ENCODE measurements at regions not wholly inside any gene's neighbourhood (a gene's known extent, or its start where the extent isn't known, plus 50 kb on each side); places are given as distances from the start of the nearest gene placed in this dataset.
A peak's percentile ranks its signal among the peaks of the same experiment; 100 is the strongest.

GRCh38 chr9:7273575-7273974, 515.8 kb downstream of the KDM4C start:
- no TSS peak for BruUV-seq (replicated peaks)
- Mint-ChIP-seq H3K4me1 (ENCODE audit: insufficient read depth, unreplicated experiment) (no peaks in the 10 kb centered on the region), H3K27ac (ENCODE audit: low read depth, unreplicated experiment) (no peak overlapping the region), H3K9me3 (ENCODE audit: unreplicated experiment) (peaks cover 7% of the 10 kb centered on the region), H3K27me3 (ENCODE audit: insufficient read depth, unreplicated experiment) (peaks cover 80% of the 10 kb centered on the region), H3K4me3 (ENCODE audit: unreplicated experiment) (no peak overlapping the region), H3K36me3 (ENCODE audit: insufficient read depth, unreplicated experiment) (no peaks in the 10 kb centered on the region)
- POLR2A ChIA-PET, result no interaction called here
- peak; percentile 9 for DNase-seq (ENCODE audit: unreplicated experiment)
- CTCF ChIA-PET, result no interaction called here
- intact Hi-C loops (cut with micrococcal nuclease), result no loop called here
- TF ChIP-seq CTCF (IDR thresholded peaks at IDR 0.05; ENCODE audit: unreplicated experiment), result no peak

- no TSS peak for BruUV-seq (replicated peaks)
- DNase-seq (ENCODE audit: unreplicated experiment), result no peak
- Mint-ChIP-seq H3K4me1 (ENCODE audit: insufficient read depth, unreplicated experiment) (no peaks in the 10 kb centered on the region), H3K27ac (ENCODE audit: low read depth, unreplicated experiment) (no peak overlapping the region), H3K9me3 (ENCODE audit: unreplicated experiment) (peaks cover 7% of the 10 kb centered on the region), H3K4me3 (ENCODE audit: unreplicated experiment) (no peak overlapping the region), H3K36me3 (ENCODE audit: insufficient read depth, unreplicated experiment) (no peaks in the 10 kb centered on the region), H3K27me3 (ENCODE audit: insufficient read depth, unreplicated experiment) (peaks cover 64% of the 10 kb centered on the region)
- CTCF ChIA-PET, result no interaction called here
- TF ChIP-seq CTCF (IDR thresholded peaks at IDR 0.05; ENCODE audit: unreplicated experiment), result no peak
- POLR2A ChIA-PET, result no interaction called here
- intact Hi-C loops (cut with micrococcal nuclease), result no loop called here
These were observed 509.3 kb downstream of the KDM4C start for GRCh38 chr9:7266911-7267595.

- no peak for TF ChIP-seq CTCF (IDR thresholded peaks at IDR 0.05; ENCODE audit: unreplicated experiment)
- Mint-ChIP-seq H3K4me1 (ENCODE audit: insufficient read depth, unreplicated experiment) (no peaks in the 10 kb centered on the region), H3K4me3 (ENCODE audit: unreplicated experiment) (no peak overlapping the region), H3K27ac (ENCODE audit: low read depth, unreplicated experiment) (no peak overlapping the region), H3K27me3 (ENCODE audit: insufficient read depth, unreplicated experiment) (peaks cover 61% of the 10 kb centered on the region), H3K9me3 (ENCODE audit: unreplicated experiment) (peaks cover 7% of the 10 kb centered on the region), H3K36me3 (ENCODE audit: insufficient read depth, unreplicated experiment) (no peaks in the 10 kb centered on the region)
- intact Hi-C loops (cut with micrococcal nuclease), result no loop called here
- DNase-seq (ENCODE audit: unreplicated experiment), result no peak
- CTCF ChIA-PET, result no interaction called here
- BruUV-seq (replicated peaks), result no TSS peak
- POLR2A ChIA-PET, result no interaction called here
These were observed 507.4 kb downstream of the KDM4C start for GRCh38 chr9:7265181-7265580.

- H3K27ac Mint-ChIP-seq (ENCODE audit: low read depth, unreplicated experiment), result no peak overlapping the region
These were observed 501.9 kb downstream of the KDM4C start for GRCh38 chr9:7259544-7260241.

More at GRCh38 chr9:7259544-7260241, 501.9 kb downstream of the KDM4C start:
- peaks cover 46% of the 10 kb centered on the region for H3K27me3 Mint-ChIP-seq (ENCODE audit: insufficient read depth, unreplicated experiment)
- ChIA-PET CTCF (interaction anchor here (0.6 to 1.1 kb wide), 4 partner anchors 29 to 207 kb away, joined by 3 to 4 read pairs (median 3); no protein-coding TSS in a partner anchor), POLR2A (no interaction called here)
- H3K4me1 Mint-ChIP-seq (ENCODE audit: insufficient read depth, unreplicated experiment), result no peaks in the 10 kb centered on the region
- no peak overlapping the region for H3K4me3 Mint-ChIP-seq (ENCODE audit: unreplicated experiment)
- peak; percentile 8 for DNase-seq (ENCODE audit: unreplicated experiment)
- TF ChIP-seq CTCF (IDR thresholded peaks at IDR 0.05; ENCODE audit: unreplicated experiment), result no peak
- intact Hi-C loops (cut with micrococcal nuclease), result no loop called here
- BruUV-seq (replicated peaks), result no TSS peak
- H3K36me3 Mint-ChIP-seq (ENCODE audit: insufficient read depth, unreplicated experiment), result no peaks in the 10 kb centered on the region
- H3K9me3 Mint-ChIP-seq (ENCODE audit: unreplicated experiment), result peaks cover 7% of the 10 kb centered on the region
